Cardiac fibroblast (primary cell): ENCODE measurements at regions not wholly inside any gene's neighbourhood (a gene's known extent, or its start where the extent isn't known, plus 50 kb on each side); places are given as distances from the start of the nearest gene placed in this dataset.
"Not testable (repeated sequence)": the region's sequence is repeated elsewhere in the genome, so short reads cannot be mapped to it uniquely, and the experiment has no call there.

Experiments
- DNase-seq, 2 donors: peaks; one replicate each; pipeline versions ENCODE4 v3.0.0 to v3.0.0-alpha.2; 2010; ENCODE audit warnings: low read depth in 2 of 2
- H3K4me3 ChIP-seq, 2 donors: replicated peaks in 1 of 2; 1 replicate in 1 of 2; 2 replicates in 1 of 2; pipeline ENCODE4 v1.5.1; 2011; ENCODE audit warnings: low read depth in 2 of 2, low read length in 2 of 2, mild to moderate bottlenecking in 2 of 2, moderate library complexity in 1 of 2
- CTCF ChIP-seq: IDR thresholded peaks from one replicate; pipeline ENCODE4 v1.5.1; 2011; ENCODE audit warnings: low read depth, mild to moderate bottlenecking, low read length, inconsistent platforms

- no peak for TF ChIP-seq CTCF
- DNase-seq, result no peak
- no peak overlapping the region for H3K4me3 ChIP-seq
These were observed 121.9 kb upstream of the RAB18 start for GRCh38 chr10:27382176-27382575.

GRCh38 chr10:27380929-27381358 lies 123.2 kb upstream of the RAB18 start:
- TF ChIP-seq CTCF, result no peak

GRCh38 chr10:27379041-27379440 lies 125.1 kb upstream of the RAB18 start:
- H3K4me3 ChIP-seq, DNase-seq: not testable (repeated sequence)

More at GRCh38 chr10:27380929-27381358, 123.2 kb upstream of the RAB18 start:
- no peak for DNase-seq
- no peak overlapping the region for H3K4me3 ChIP-seq

GRCh38 chr10:27373566-27374160 lies 130.4 kb upstream of the RAB18 start:
- no peak for DNase-seq
- H3K4me3 ChIP-seq, result no peak overlapping the region
- TF ChIP-seq CTCF, result no peak

- no peak for DNase-seq
- no peak for TF ChIP-seq CTCF
- no peak overlapping the region for H3K4me3 ChIP-seq
These were observed 131.5 kb upstream of the ACBD5 start for GRCh38 chr10:27372095-27372494.

- DNase-seq, H3K4me3 ChIP-seq: not testable (repeated sequence)
These were observed 130.8 kb upstream of the ACBD5 start for GRCh38 chr10:27371375-27371774.

- H3K4me3 ChIP-seq, result no peak overlapping the region
- TF ChIP-seq CTCF, result no peak
- peak; percentile 20 to 24 for DNase-seq
These were observed 129.3 kb upstream of the ACBD5 start for GRCh38 chr10:27369880-27370279.

- DNase-seq, result no peak
- TF ChIP-seq CTCF, result no peak
These were observed 128.1 kb upstream of the ACBD5 start for GRCh38 chr10:27368706-27369105.

More at GRCh38 chr10:27368706-27369105, 128.1 kb upstream of the ACBD5 start:
- no peak overlapping the region for H3K4me3 ChIP-seq
